Brain microvascular endothelial cell (primary cell): ENCODE measurements at regions not wholly inside any gene's neighbourhood (a gene's known extent, or its start where the extent isn't known, plus 50 kb on each side); places are given as distances from the start of the nearest gene placed in this dataset.

Experiments
- DNase-seq: peaks from one replicate; pipeline ENCODE4 v3.0.0-alpha.2; 2020
- H3K27ac ChIP-seq: fragments of 250-450 bp; sonication (Bioruptor Pico); 2 replicates; pipeline ENCODE4 v1.5.1; 2020; ENCODE audit warnings: mild to moderate bottlenecking, moderate library complexity
- H3K27me3 ChIP-seq: fragments of 250-450 bp; sonication (Bioruptor Pico); replicated peaks from 2 replicates; pipeline ENCODE4 v1.5.1; 2020; ENCODE audit warnings: mild to moderate bottlenecking
- H3K36me3 ChIP-seq: fragments of 250-450 bp; sonication (Bioruptor Pico); replicated peaks from 2 replicates; pipeline ENCODE4 v1.5.1; 2020; ENCODE audit warnings: mild to moderate bottlenecking
- H3K4me3 ChIP-seq: 2 replicates; pipeline ENCODE4 v1.5.1; 2011; ENCODE audit warnings: low read depth, mild to moderate bottlenecking, control low read depth, low read length, moderate library complexity
- in situ Hi-C: cut with HindIII; loops from 2 replicates; pipeline ENCODE4 v1.10.0; 2017; ENCODE audit warnings: low sequenced_read_pairs, low pct_ligation_motif_present
- TF ChIP-seq, protein P1 (sequence below): IDR thresholded peaks from 2 replicates; pipeline ENCODE4 v1.5.1; 2011; ENCODE audit warnings: low read depth, mild to moderate bottlenecking, moderate library complexity, low read length, control low read depth, inconsistent platforms; ENCODE audit errors: missing control alignments

GRCh38 chr14:65237023-65237814 lies 134.9 kb upstream of the MAX start:
- Histone ChIP-seq H3K4me3 (no peak overlapping the region), H3K27ac (peak overlapping the region; percentile 83), H3K27me3 (no peaks in the 10 kb centered on the region), H3K36me3 (no peaks in the 10 kb centered on the region)
- TF ChIP-seq, protein P1, sequence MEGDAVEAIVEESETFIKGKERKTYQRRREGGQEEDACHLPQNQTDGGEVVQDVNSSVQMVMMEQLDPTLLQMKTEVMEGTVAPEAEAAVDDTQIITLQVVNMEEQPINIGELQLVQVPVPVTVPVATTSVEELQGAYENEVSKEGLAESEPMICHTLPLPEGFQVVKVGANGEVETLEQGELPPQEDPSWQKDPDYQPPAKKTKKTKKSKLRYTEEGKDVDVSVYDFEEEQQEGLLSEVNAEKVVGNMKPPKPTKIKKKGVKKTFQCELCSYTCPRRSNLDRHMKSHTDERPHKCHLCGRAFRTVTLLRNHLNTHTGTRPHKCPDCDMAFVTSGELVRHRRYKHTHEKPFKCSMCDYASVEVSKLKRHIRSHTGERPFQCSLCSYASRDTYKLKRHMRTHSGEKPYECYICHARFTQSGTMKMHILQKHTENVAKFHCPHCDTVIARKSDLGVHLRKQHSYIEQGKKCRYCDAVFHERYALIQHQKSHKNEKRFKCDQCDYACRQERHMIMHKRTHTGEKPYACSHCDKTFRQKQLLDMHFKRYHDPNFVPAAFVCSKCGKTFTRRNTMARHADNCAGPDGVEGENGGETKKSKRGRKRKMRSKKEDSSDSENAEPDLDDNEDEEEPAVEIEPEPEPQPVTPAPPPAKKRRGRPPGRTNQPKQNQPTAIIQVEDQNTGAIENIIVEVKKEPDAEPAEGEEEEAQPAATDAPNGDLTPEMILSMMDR: no peak
- DNase-seq: no peak
- in situ Hi-C loops: no loop called here

DNA sequence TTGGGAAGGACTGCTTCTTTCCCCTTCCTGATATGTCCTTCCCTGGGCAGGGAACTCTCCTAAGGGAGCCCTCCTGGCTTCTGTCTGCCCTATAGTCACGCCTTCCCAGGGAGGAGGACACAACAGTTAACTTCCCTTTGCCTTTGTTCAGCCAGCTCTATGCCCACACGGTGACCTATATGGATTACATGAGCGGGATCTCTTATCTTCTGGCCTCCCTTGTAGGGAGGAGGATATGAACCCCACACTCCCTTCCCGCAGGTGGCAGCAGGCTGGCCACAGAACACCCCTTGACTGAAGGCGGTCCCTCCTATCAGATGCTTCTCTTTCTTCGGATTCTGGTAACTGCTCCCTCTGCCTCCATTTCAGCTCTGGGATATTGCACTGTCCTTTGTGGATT lies 135.6 kb upstream of the MAX start:
- no peaks in the 10 kb centered on the region for H3K36me3 ChIP-seq
- no peak for DNase-seq
- H3K27me3 ChIP-seq: no peaks in the 10 kb centered on the region
- H3K4me3 ChIP-seq: no peak overlapping the region
- H3K27ac ChIP-seq: peak overlapping the region; percentile 83
- in situ Hi-C loops: no loop called here
- TF ChIP-seq, protein P1: no peak

- TF ChIP-seq, protein P1: no peak
- Histone ChIP-seq H3K36me3 (no peaks in the 10 kb centered on the region), H3K27ac (peak overlapping the region; percentile 83), H3K4me3 (no peak overlapping the region), H3K27me3 (no peaks in the 10 kb centered on the region)
- in situ Hi-C loops: no loop called here
- peak; percentile 72 for DNase-seq
Observed at GRCh38 chr14:65238456-65238855, 136.1 kb upstream of the MAX start.

GRCh38 chr14:65239143-65239937 lies 137.0 kb upstream of the MAX start:
- peak; percentile 71 for DNase-seq
- TF ChIP-seq, protein P1: no peak
- in situ Hi-C loops: no loop called here
- no peaks in the 10 kb centered on the region for H3K36me3 ChIP-seq
- H3K4me3 ChIP-seq: no peak overlapping the region
- peak overlapping the region; percentile 83 for H3K27ac ChIP-seq
- no peaks in the 10 kb centered on the region for H3K27me3 ChIP-seq

DNA sequence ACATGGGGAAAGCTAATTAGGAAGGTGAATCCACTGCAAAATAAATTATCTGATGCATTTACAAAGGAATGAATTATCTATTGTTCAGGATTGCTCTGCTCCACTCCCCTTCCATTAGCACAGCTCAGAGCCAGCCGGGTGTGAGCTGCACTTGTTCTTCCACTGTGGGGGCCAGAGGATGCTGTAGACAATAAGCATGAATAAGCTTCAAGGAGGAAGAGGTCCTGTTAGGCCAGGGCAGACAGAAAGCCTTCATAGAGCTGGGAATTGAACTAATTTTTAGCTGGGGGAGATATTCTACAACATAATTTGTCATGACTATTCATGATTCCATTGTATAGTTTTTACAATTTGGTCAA lies 137.6 kb upstream of the MAX start:
- peak overlapping the region; percentile 83 for H3K27ac ChIP-seq
- H3K36me3 ChIP-seq: no peaks in the 10 kb centered on the region
- TF ChIP-seq, protein P1: no peak
- no peak for DNase-seq
- no peak overlapping the region for H3K4me3 ChIP-seq
- H3K27me3 ChIP-seq: no peaks in the 10 kb centered on the region
- in situ Hi-C loops: no loop called here
